IMR-90 (cell line): ENCODE measurements at regions not wholly inside any gene's neighbourhood (a gene's known extent, or its start where the extent isn't known, plus 50 kb on each side); places are given as distances from the start of the nearest gene placed in this dataset.

ENCODE experiments used
- ATAC-seq: fragments of 200-7000 bp; cut with Tn5 transposase; 2 replicates; pipeline ENCODE4 v1.9.1; 2020; ENCODE audit warnings: low read depth, mild to moderate bottlenecking, moderate library complexity
- BruUV-seq: library from RNA; stranded (reverse); fragments of 400-500 nt; replicated peaks from 2 replicates; lab custom pipeline; 2021; lab: Mats Ljungman, UMichigan
- CTCF ChIA-PET: fragments of 300-600 bp; formaldehyde crosslinking; extraction: SDS; loops from one replicate; lab custom pipeline; 2021; ENCODE audit warnings: antibody characterized with exemption; lab: Yijun Ruan, JAX
- POLR2A ChIA-PET: fragments of 300-600 bp; sonication (Branson Sonifier 250); formaldehyde crosslinking; loops from one replicate; lab custom pipeline; 2022; ENCODE audit warnings: antibody characterized with exemption; ENCODE audit not compliant: unreplicated experiment; lab: Charles Lee
- DNase-seq: peaks from one replicate; pipeline ENCODE4 v3.0.0; 2013
- H2AFZ ChIP-seq: replicated peaks from 2 replicates; pipeline ENCODE3; 2013; ENCODE audit warnings: low read length, mild to moderate bottlenecking; ENCODE audit not compliant: poor library complexity
- H2AK5ac ChIP-seq: 2 replicates; pipeline ENCODE4 v1.6.1; 2013; ENCODE audit warnings: low read depth, low read length, inconsistent platforms
- H2AK9ac ChIP-seq: replicated peaks from 2 replicates; pipeline ENCODE3; 2013; ENCODE audit warnings: mild to moderate bottlenecking, low read depth, low read length, moderate library complexity; ENCODE audit not compliant: poor library complexity
- H2BK120ac ChIP-seq: 2 replicates; pipeline ENCODE4 v1.6.1; 2013; ENCODE audit warnings: low read depth, low read length, inconsistent platforms
- H2BK15ac ChIP-seq: 3 replicates; pipeline ENCODE4 v1.6.1; 2013; ENCODE audit warnings: low read depth, low read length, inconsistent platforms
- H2BK20ac ChIP-seq: 2 replicates; pipeline ENCODE4 v1.6.1; 2013; ENCODE audit warnings: low read depth, mild to moderate bottlenecking, inconsistent platforms, low read length, moderate library complexity
- H2BK5ac ChIP-seq: 2 replicates; pipeline ENCODE4 v1.6.1; 2013; ENCODE audit warnings: mild to moderate bottlenecking, low read depth, low read length, inconsistent platforms; ENCODE audit not compliant: poor library complexity, severe bottlenecking
- H3K14ac ChIP-seq: replicated peaks from 2 replicates; pipeline ENCODE4 v1.6.1; 2013; ENCODE audit warnings: low read depth, low read length, inconsistent platforms
- H3K18ac ChIP-seq: 2 replicates; pipeline ENCODE4 v1.6.1; 2013; ENCODE audit warnings: low read depth, low read length, control low read depth
- H3K23ac ChIP-seq: 2 replicates; pipeline ENCODE4 v1.6.1; 2013; ENCODE audit warnings: low read depth, low read length, inconsistent platforms
- H3K27ac ChIP-seq: 2 replicates; pipeline ENCODE4 v1.5.1; 2013; ENCODE audit warnings: mild to moderate bottlenecking, control low read depth, low read length; ENCODE audit not compliant: insufficient read depth
- H3K27me3 ChIP-seq: 2 replicates; pipeline ENCODE4 v1.6.1; 2013; ENCODE audit warnings: low read length; ENCODE audit not compliant: control insufficient read depth, insufficient read depth
- H3K36me3 ChIP-seq: 2 replicates; pipeline ENCODE4 v1.6.1; 2013; ENCODE audit warnings: low read length, mixed read lengths; ENCODE audit not compliant: control insufficient read depth, insufficient read depth
- H3K4ac ChIP-seq: 2 replicates; pipeline ENCODE4 v1.6.1; 2013; ENCODE audit warnings: low read depth, low read length, inconsistent platforms
- H3K4me1 ChIP-seq: 2 replicates; pipeline ENCODE4 v1.6.1; 2013; ENCODE audit warnings: low read length, mixed read lengths; ENCODE audit not compliant: control insufficient read depth, insufficient read depth
- H3K4me2 ChIP-seq: 2 replicates; pipeline ENCODE4 v1.6.1; 2013; ENCODE audit warnings: low read depth, mild to moderate bottlenecking, control low read depth, low read length, moderate library complexity
- H3K4me3 ChIP-seq: 2 replicates; pipeline ENCODE4 v1.5.1; 2013; ENCODE audit warnings: low read depth, mild to moderate bottlenecking, control low read depth, low read length, moderate library complexity; ENCODE audit not compliant: insufficient read depth
- H3K56ac ChIP-seq: 2 replicates; pipeline ENCODE4 v1.6.1; 2013; ENCODE audit warnings: low read length, inconsistent platforms; ENCODE audit not compliant: insufficient read depth; ENCODE audit errors: extremely low read depth
- H3K79me1 ChIP-seq, 2 experiments: 2 replicates each; pipeline ENCODE4 v1.6.1; 2013; ENCODE audit warnings: low read length in 2 of 2, inconsistent platforms in 1 of 2, low read depth in 1 of 2
- H3K9ac ChIP-seq: 2 replicates; pipeline ENCODE4 v1.6.1; 2013; ENCODE audit warnings: low read depth, low read length, control low read depth
- H3K9me1 ChIP-seq: 2 replicates; pipeline ENCODE4 v1.6.1; 2013; ENCODE audit warnings: low read length, inconsistent platforms; ENCODE audit not compliant: insufficient read depth
- H3K9me3 ChIP-seq: 2 replicates; pipeline ENCODE4 v1.6.1; 2013; ENCODE audit warnings: low read length; ENCODE audit not compliant: control insufficient read depth, insufficient read depth
- H4K20me1 ChIP-seq: 2 replicates; pipeline ENCODE4 v1.6.1; 2013; ENCODE audit warnings: low read length, inconsistent platforms; ENCODE audit not compliant: insufficient read depth
- H4K5ac ChIP-seq: 2 replicates; pipeline ENCODE4 v1.6.1; 2013; ENCODE audit warnings: mild to moderate bottlenecking, low read depth, low read length, control low read depth
- H4K8ac ChIP-seq, 2 experiments: 2 replicates each; pipeline ENCODE4 v1.6.1; 2013; ENCODE audit warnings: low read depth in 2 of 2, low read length in 2 of 2, control low read depth in 1 of 2, inconsistent platforms in 1 of 2
- H4K91ac ChIP-seq: 2 replicates; pipeline ENCODE4 v1.6.1; 2013; ENCODE audit warnings: low read depth, low read length, inconsistent platforms; ENCODE audit not compliant: insufficient read depth
- CEBPB ChIP-seq: IDR thresholded peaks from 2 replicates; pipeline ENCODE4 v1.6.1; 2012; ENCODE audit warnings: low read depth, low read length, improper control_type of control experiment
- CHD1 ChIP-seq: IDR thresholded peaks from 2 replicates; pipeline ENCODE4 v1.6.1; 2012; ENCODE audit warnings: low read depth, low read length, improper control_type of control experiment
- FOS ChIP-seq: fragments of 150-350 bp; IDR thresholded peaks from 2 replicates; pipeline ENCODE4 v1.6.1; 2016; ENCODE audit warnings: low read depth, low read length
- MAZ ChIP-seq: IDR thresholded peaks from 2 replicates; pipeline ENCODE4 v1.6.1; 2012; ENCODE audit warnings: low read depth, mild to moderate bottlenecking, low read length, improper control_type of control experiment, moderate library complexity, borderline replicate concordance
- POLR2A ChIP-seq: IDR thresholded peaks from 2 replicates; pipeline ENCODE4 v1.6.1; 2012; ENCODE audit warnings: mild to moderate bottlenecking, low read depth, low read length
- WGBS, 2 experiments: methylation state at CpG; one replicate each; pipeline versions ENCODE4 v1.1.5 to v1.1.7; 2013; ENCODE audit warnings: missing lambda C conversion rate in 2 of 2; ENCODE audit not compliant: insufficient read length in 1 of 2; ENCODE audit errors: extremely low coverage in 2 of 2; 5-methylcytosine and 5-hydroxymethylcytosine counted together
- dilution Hi-C: fragments of 300-500 bp; cut with HindIII; formaldehyde crosslinking; loops from one replicate; pipeline ENCODE4 v1.14.3; 2018; ENCODE audit warnings: low sequenced_read_pairs; ENCODE audit not compliant: unreplicated experiment
- in situ Hi-C: fragments of 300-500 bp; cut with MboI; formaldehyde crosslinking; loops from 3 replicates; pipeline ENCODE4 v1.14.3; 2019; ENCODE audit warnings: low sequenced_read_pairs, inconsistent platforms, mixed read lengths
- intact Hi-C: fragments of 100-400 bp; cut with micrococcal nuclease; formaldehyde crosslinking; loops from 2 replicates; pipeline ENCODE4 v1.10.0; 2022

GRCh38 chr18:77949355-77949973 is 699.8 kb downstream of the GALR1 start:
- H3K4me3 ChIP-seq, result no peak overlapping the region
- no peak overlapping the region for H3K23ac ChIP-seq
- peaks cover 24% of the 10 kb centered on the region for H3K9me3 ChIP-seq
- no peak overlapping the region for H2AK9ac ChIP-seq
- dilution Hi-C loops (no loop called here), intact Hi-C loops (no loop called here), in situ Hi-C loops (no loop called here)
- no peak overlapping the region for H2AFZ ChIP-seq
- H4K5ac ChIP-seq, result no peak overlapping the region
- H3K79me1 ChIP-seq, result no peaks in the 10 kb centered on the region
- no peak overlapping the region for H2BK20ac ChIP-seq
- no peak overlapping the region for H3K56ac ChIP-seq
- ATAC-seq (no peak), DNase-seq (no peak)
- BruUV-seq, result no TSS peak
- no peak overlapping the region for H2AK5ac ChIP-seq
- CTCF ChIA-PET, result no interaction called here
- no CpG with 5 or more reads among the region's 7 CpGs for WGBS, 2 experiments
- no peak overlapping the region for H3K4me2 ChIP-seq
- H3K27me3 ChIP-seq, result no peaks in the 10 kb centered on the region
- TF ChIP-seq POLR2A, result no peak
- no peak for TF ChIP-seq MAZ
- no peak for TF ChIP-seq CHD1
- no peak for TF ChIP-seq CEBPB
- TF ChIP-seq FOS, result no peak
- H3K9me1 ChIP-seq, result no peaks in the 10 kb centered on the region
- no peaks in the 10 kb centered on the region for H3K36me3 ChIP-seq
- no peak overlapping the region for H3K27ac ChIP-seq
- no peak overlapping the region for H4K8ac ChIP-seq
- no peaks in the 10 kb centered on the region for H4K20me1 ChIP-seq
- no peak overlapping the region for H3K18ac ChIP-seq
- no peak overlapping the region for H4K91ac ChIP-seq
- H3K4me1 ChIP-seq, result no peaks in the 10 kb centered on the region
- no peak overlapping the region for H3K4ac ChIP-seq
- no peak overlapping the region for H3K9ac ChIP-seq
- H2BK15ac ChIP-seq, result no peak overlapping the region
- no peak overlapping the region for H3K14ac ChIP-seq
- no peak overlapping the region for H2BK120ac ChIP-seq
- H2BK5ac ChIP-seq, result no peak overlapping the region
- POLR2A ChIA-PET, result no interaction called here
